HG02840 (cell line): ENCODE measurements at regions not wholly inside any gene's neighbourhood (a gene's known extent, or its start where the extent isn't known, plus 50 kb on each side); places are given as distances from the start of the nearest gene placed in this dataset.
A peak's percentile ranks its signal among the peaks of the same experiment; 100 is the strongest.

Experiments
- ATAC-seq: cut with Tn5 transposase; IDR thresholded peaks from one replicate; pipeline ENCODE4 v1.9.1; 2021; ENCODE audit warnings: mild to moderate bottlenecking, moderate library complexity, moderate number of reproducible peaks; ENCODE audit not compliant: unreplicated experiment, low FRiP score

GRCh38 chr6:105492706-105493673 is 90.1 kb upstream of the PREP start:
- peak; percentile 87 for ATAC-seq

GRCh38 chr6:105489216-105489530 is 86.3 kb upstream of the PREP start:
- ATAC-seq, result no peak

GRCh38 chr6:105488516-105489215 is 85.8 kb upstream of the PREP start:
- ATAC-seq, result no peak

- ATAC-seq, result no peak
Observed at GRCh38 chr6:105487040-105487790, 84.3 kb upstream of the PREP start.

DNA sequence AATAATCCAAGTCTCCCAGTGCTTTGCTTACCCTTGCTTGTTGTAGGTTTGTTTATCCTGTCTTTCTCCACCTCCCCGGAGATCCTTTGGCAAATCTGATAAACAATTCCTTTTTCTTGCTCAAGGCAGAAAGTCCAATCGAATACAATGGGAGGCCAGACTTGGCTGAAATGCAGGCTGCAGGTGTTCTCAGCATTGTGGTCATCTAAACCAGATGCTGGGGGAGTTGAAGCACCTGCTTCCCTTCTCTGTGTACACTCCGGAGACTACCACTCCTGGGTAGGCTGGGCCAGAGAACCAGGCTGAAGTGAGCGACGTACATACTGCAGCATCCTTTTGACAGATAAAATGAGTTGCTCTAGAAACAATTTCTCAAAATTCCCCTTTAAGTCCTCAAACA is 82.6 kb upstream of the PREP start:
- ATAC-seq, result no peak

GRCh38 chr6:105484238-105485161 is 81.6 kb upstream of the PREP start:
- no peak for ATAC-seq

- ATAC-seq, result no peak
Observed at GRCh38 chr6:105483492-105483891, 80.6 kb upstream of the PREP start.

DNA sequence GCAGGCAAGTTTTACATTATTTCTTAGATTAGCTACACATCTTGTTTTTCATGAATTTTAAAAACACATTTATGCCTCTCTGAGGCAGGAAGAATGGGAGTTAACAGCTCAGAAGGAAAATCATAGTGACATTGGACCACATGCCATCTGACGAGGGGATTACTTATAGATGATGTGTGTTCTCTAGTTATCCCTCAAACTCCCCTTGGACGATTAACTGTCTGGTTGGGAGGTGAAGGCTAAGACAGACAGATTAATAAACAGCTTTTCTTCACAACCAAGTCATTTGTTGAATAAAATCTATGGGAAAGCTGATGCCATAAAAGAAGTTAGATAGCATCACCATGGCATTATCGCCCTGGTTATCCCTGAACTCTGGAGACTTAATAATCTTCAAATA is 80.0 kb upstream of the PREP start:
- ATAC-seq, result no peak

DNA sequence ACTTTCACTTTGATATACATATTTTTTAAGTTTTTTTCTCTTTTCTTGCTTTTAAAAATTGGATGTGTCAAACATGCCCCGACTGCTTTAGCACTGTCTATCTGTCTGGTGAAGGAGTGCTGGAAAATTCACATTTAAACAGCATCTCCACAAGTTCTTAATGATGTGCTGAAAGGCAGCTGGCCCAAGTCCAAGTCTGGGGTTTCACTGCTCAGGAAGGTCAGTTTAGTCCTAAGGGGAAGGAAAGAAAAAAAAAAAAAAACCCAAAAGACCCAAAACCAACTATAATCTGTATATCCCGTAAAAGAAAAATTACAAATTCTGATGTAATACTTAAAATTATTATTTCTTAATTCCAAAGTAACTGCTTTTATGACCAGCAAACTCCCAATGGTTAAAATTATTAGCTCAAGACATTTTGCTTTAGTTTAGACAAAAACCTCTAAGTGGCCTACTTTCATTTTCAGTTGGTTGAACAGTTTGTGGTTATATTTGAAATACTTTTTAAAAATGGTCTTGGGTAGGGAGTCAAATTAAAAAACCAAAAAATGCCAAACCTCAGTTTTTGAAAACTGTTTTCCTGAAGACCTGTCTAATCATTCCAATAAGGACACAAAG is 79.5 kb upstream of the PREP start:
- no peak for ATAC-seq

GRCh38 chr6:105476978-105477377 is 74.1 kb upstream of the PREP start:
- ATAC-seq, result no peak

- no peak for ATAC-seq
Observed at GRCh38 chr6:105474234-105474633, 71.4 kb upstream of the PREP start.

DNA sequence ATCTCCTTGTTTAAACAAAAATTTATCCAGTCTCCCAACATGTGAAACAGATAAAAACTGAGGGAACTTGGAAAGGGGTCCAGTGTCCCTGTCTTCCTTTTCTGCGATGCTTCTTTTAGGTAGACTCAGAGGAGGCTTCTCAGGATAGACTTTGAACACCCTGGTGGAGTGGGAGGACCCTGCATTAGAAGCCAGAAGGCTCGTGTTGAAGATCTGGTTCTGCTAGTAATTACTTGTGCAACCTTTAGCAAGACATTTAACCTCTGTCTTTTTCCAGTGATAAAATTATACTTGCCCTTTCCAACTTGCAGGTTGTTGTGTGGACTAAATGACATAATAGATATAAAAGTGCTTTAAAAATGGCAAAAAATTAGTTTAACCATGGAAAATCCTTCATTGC is 67.1 kb upstream of the PREP start:
- no peak for ATAC-seq

- no peak for ATAC-seq
Observed at GRCh38 chr6:105468850-105469249, 66.0 kb upstream of the PREP start.

- no peak for ATAC-seq
Observed at GRCh38 chr6:105460860-105461259, 58.0 kb upstream of the PREP start.

- ATAC-seq, result no peak
Observed at GRCh38 chr6:105459864-105460263, 57.0 kb upstream of the PREP start.

DNA sequence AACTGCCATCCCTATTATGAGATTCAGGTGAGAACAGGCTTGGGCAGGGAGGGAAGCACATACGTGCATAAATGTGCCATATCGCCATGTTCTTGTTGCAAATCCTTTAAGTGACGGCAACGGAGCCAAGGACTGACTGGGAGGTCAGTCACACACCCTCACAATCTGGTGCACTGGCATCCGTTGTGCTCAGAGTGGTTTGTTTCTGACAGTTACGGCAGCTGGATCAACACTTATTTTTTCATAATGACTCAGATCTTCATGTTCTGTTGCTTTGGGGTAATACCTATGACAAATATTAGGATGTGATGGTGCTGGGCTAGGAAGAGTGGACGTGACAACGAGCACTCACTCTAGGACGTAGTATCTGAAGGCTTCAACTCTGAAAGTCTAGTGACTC is 56.2 kb upstream of the PREP start:
- peak; percentile 94 for ATAC-seq

- no peak for ATAC-seq
Observed at GRCh38 chr6:105458551-105458950, 55.7 kb upstream of the PREP start.

- ATAC-seq, result no peak
Observed at GRCh38 chr6:105458084-105458483, 55.2 kb upstream of the PREP start.

DNA sequence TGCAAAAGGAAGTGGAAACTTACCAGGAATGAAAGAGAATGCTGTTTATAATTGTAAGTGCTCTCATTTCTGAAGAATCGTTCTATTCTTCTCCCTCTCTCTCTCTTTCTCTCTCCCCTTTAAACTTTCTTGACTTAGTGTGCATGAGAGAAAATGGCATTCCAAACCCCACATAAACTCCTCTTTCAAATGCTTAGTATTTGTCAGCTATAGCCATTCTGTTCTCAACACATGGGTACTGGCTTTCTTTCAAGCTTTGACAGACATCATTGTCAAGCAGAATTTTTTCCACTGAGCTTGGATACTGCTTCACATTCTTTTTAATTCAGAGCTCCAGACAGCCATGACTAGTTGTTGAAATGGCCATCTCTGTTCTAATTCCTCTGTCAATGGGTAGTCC is 51.1 kb upstream of the PREP start:
- ATAC-seq, result no peak
